HG02870 (cell line): ENCODE measurements at regions not wholly inside any gene's neighbourhood (a gene's known extent, or its start where the extent isn't known, plus 50 kb on each side); places are given as distances from the start of the nearest gene placed in this dataset.

ENCODE experiments used
- ATAC-seq: cut with Tn5 transposase; IDR thresholded peaks from one replicate; pipeline ENCODE4 v1.9.1; 2021; ENCODE audit warnings: mild to moderate bottlenecking, moderate library complexity; ENCODE audit not compliant: unreplicated experiment

- no peak for ATAC-seq
These were observed 198.3 kb downstream of the GLI2 start for GRCh38 chr2:120933693-120934573.

GRCh38 chr2:120934574-120935338 lies 199.1 kb downstream of the GLI2 start:
- no peak for ATAC-seq

- no peak for ATAC-seq
These were observed 200.0 kb downstream of the GLI2 start for GRCh38 chr2:120935339-120936313.

GRCh38 chr2:120936476-120937334 lies 201.0 kb downstream of the GLI2 start:
- ATAC-seq = no peak

- ATAC-seq = no peak
These were observed 202.0 kb downstream of the GLI2 start for GRCh38 chr2:120937686-120938044.

GRCh38 chr2:120938045-120938771 lies 202.5 kb downstream of the GLI2 start:
- ATAC-seq = no peak

- no peak for ATAC-seq
These were observed 204.1 kb downstream of the GLI2 start for GRCh38 chr2:120939595-120940318.

- ATAC-seq = no peak
These were observed 204.6 kb downstream of the GLI2 start for GRCh38 chr2:120940319-120940696.

GRCh38 chr2:120940726-120941256 lies 205.1 kb downstream of the GLI2 start:
- ATAC-seq = no peak

GRCh38 chr2:120941571-120942120 lies 206.0 kb downstream of the GLI2 start:
- ATAC-seq = no peak

GRCh38 chr2:120942658-120943057 lies 207.0 kb downstream of the GLI2 start:
- no peak for ATAC-seq

GRCh38 chr2:120943403-120944034 lies 207.9 kb downstream of the GLI2 start:
- ATAC-seq = no peak

GRCh38 chr2:120944575-120944974 lies 208.9 kb downstream of the GLI2 start:
- ATAC-seq = no peak

- ATAC-seq = no peak
These were observed 209.4 kb downstream of the GLI2 start for GRCh38 chr2:120945091-120945490.

GRCh38 chr2:120945832-120946499 lies 210.3 kb downstream of the GLI2 start:
- ATAC-seq = no peak

GRCh38 chr2:120947327-120947726 lies 211.7 kb downstream of the GLI2 start:
- ATAC-seq = no peak

GRCh38 chr2:120947982-120948661 lies 212.5 kb downstream of the GLI2 start:
- ATAC-seq = no peak
